OCI-LY7 (cell line): ENCODE measurements at regions not wholly inside any gene's neighbourhood (a gene's known extent, or its start where the extent isn't known, plus 50 kb on each side); places are given as distances from the start of the nearest gene placed in this dataset.

Source experiments
- BruUV-seq: library from RNA; stranded (reverse); fragments of 400-500 nt; replicated peaks from 2 replicates; lab custom pipeline; 2021; lab: Mats Ljungman, UMichigan
- CTCF ChIA-PET: fragments of 300-600 bp; sonication (Branson Sonifier 250); formaldehyde crosslinking; loops from one replicate; lab custom pipeline; 2022; ENCODE audit warnings: antibody characterized with exemption; ENCODE audit not compliant: unreplicated experiment; lab: Charles Lee
- POLR2A ChIA-PET: fragments of 300-600 bp; sonication (Branson Sonifier 250); formaldehyde crosslinking; loops from one replicate; lab custom pipeline; 2022; ENCODE audit warnings: antibody characterized with exemption; lab: Charles Lee
- DNase-seq: peaks from one replicate; pipeline ENCODE4 v3.0.0-alpha.2; 2015; ENCODE audit warnings: low spot score
- H2AFZ ChIP-seq: fragments of 200-600 bp; sonication (generic), shearing (Covaris generic); 2 replicates; pipeline ENCODE4 v1.6.1; 2014; ENCODE audit warnings: mild to moderate bottlenecking, antibody characterized with exemption, low read length, moderate library complexity
- H3K27ac ChIP-seq: fragments of 200-600 bp; sonication (generic); 2 replicates; pipeline ENCODE4 v1.5.1; 2014; ENCODE audit warnings: mixed run types, low read depth, mild to moderate bottlenecking, moderate library complexity, low read length, inconsistent platforms; ENCODE audit not compliant: poor library complexity, severe bottlenecking
- H3K36me3 ChIP-seq: fragments of 200-600 bp; sonication (generic); 2 replicates; pipeline ENCODE4 v1.6.1; 2014; ENCODE audit warnings: mild to moderate bottlenecking, antibody characterized with exemption, low read length, moderate library complexity, mixed read lengths; ENCODE audit not compliant: insufficient read depth
- H3K4me1 ChIP-seq: fragments of 200-600 bp; sonication (generic); 2 replicates; pipeline ENCODE4 v1.5.1; 2014; ENCODE audit warnings: mild to moderate bottlenecking, low read length; ENCODE audit not compliant: insufficient read depth, poor library complexity, severe bottlenecking
- H3K4me2 ChIP-seq: fragments of 200-600 bp; sonication (generic); 2 replicates; pipeline ENCODE4 v1.6.1; 2014; ENCODE audit warnings: mild to moderate bottlenecking, low read length
- H3K4me3 ChIP-seq: fragments of 200-600 bp; sonication (generic); 2 replicates; pipeline ENCODE4 v1.5.1; 2014; ENCODE audit warnings: mild to moderate bottlenecking, low read depth, low read length; ENCODE audit not compliant: poor library complexity, severe bottlenecking
- H3K79me2 ChIP-seq: fragments of 200-600 bp; sonication (generic); 2 replicates; pipeline ENCODE4 v1.6.1; 2016; ENCODE audit warnings: low read depth, mild to moderate bottlenecking, low read length, moderate library complexity, mixed read lengths; ENCODE audit not compliant: insufficient read depth
- H3K9me2 ChIP-seq: fragments of 200-600 bp; sonication (generic); 2 replicates; pipeline ENCODE4 v1.6.1; 2016; ENCODE audit warnings: mild to moderate bottlenecking, low read length, mixed read lengths; ENCODE audit not compliant: insufficient read depth
- H3K9me3 ChIP-seq: fragments of 200-600 bp; sonication (generic); 2 replicates; pipeline ENCODE4 v1.6.1; 2014; ENCODE audit warnings: mild to moderate bottlenecking, mixed run types, low read length, mixed read lengths
- H4K20me1 ChIP-seq: fragments of 200-600 bp; sonication (generic); 2 replicates; pipeline ENCODE4 v1.6.1; 2014; ENCODE audit warnings: mild to moderate bottlenecking, antibody characterized with exemption, low read length, moderate library complexity, mixed read lengths; ENCODE audit not compliant: insufficient read depth
- CTCF ChIP-seq: fragments of 200-600 bp; sonication (generic); conservative IDR thresholded peaks from 2 replicates; pipeline ENCODE4 v1.5.1; 2014; ENCODE audit warnings: mild to moderate bottlenecking, antibody characterized with exemption, low read length, moderate library complexity, mixed read lengths
- EZH2phosphoT487 ChIP-seq: fragments of 200-600 bp; sonication (generic); IDR thresholded peaks from 2 replicates; pipeline ENCODE4 v1.6.1; 2018; ENCODE audit warnings: low read depth, borderline replicate concordance, mild to moderate bottlenecking, mixed run types, antibody characterized with exemption, low read length, moderate library complexity, mixed read lengths
- intact Hi-C: fragments of 100-400 bp; cut with micrococcal nuclease; formaldehyde crosslinking; loops from one replicate; pipeline ENCODE4 v1.10.0; 2022; ENCODE audit not compliant: unreplicated experiment

- ChIA-PET CTCF (interaction anchor here (0.9 kb wide), 1 partner anchor 252 kb away, joined by 3 read pairs; no protein-coding TSS in a partner anchor), POLR2A (no interaction called here)
- H3K9me3 ChIP-seq = no peaks in the 10 kb centered on the region
- no peak for DNase-seq
- no peaks in the 10 kb centered on the region for H3K79me2 ChIP-seq
- TF ChIP-seq EZH2phosphoT487 (no peak), CTCF (no peak)
- H3K4me2 ChIP-seq = no peak overlapping the region
- H3K9me2 ChIP-seq = no peaks in the 10 kb centered on the region
- no peaks in the 10 kb centered on the region for H4K20me1 ChIP-seq
- BruUV-seq = no TSS peak
- H3K27ac ChIP-seq = no peak overlapping the region
- H3K4me1 ChIP-seq = peaks cover 32% of the 10 kb centered on the region
- intact Hi-C loops = no loop called here
- no peak overlapping the region; the same call in 1 of the 2 replicates for H2AFZ ChIP-seq
- no peaks in the 10 kb centered on the region for H3K36me3 ChIP-seq
- H3K4me3 ChIP-seq = no peak overlapping the region
Measured at GRCh38 chr2:65549257-65549627, 116.8 kb upstream of the SPRED2 start.

GRCh38 chr2:65548576-65549256 is 116.3 kb upstream of the SPRED2 start:
- no peak for TF ChIP-seq EZH2phosphoT487
- no peaks in the 10 kb centered on the region for H4K20me1 ChIP-seq
- no peaks in the 10 kb centered on the region for H3K79me2 ChIP-seq

GRCh38 chr2:65548064-65548463 is 115.7 kb upstream of the SPRED2 start:
- Histone ChIP-seq H3K4me2 (no peak overlapping the region), H4K20me1 (no peaks in the 10 kb centered on the region), H3K36me3 (no peaks in the 10 kb centered on the region), H3K79me2 (no peaks in the 10 kb centered on the region), H3K27ac (no peak overlapping the region), H3K9me3 (no peaks in the 10 kb centered on the region), H3K4me3 (no peak overlapping the region), H2AFZ (no peak overlapping the region), H3K9me2 (no peaks in the 10 kb centered on the region), H3K4me1 (peaks cover 33% of the 10 kb centered on the region)
- no peak for DNase-seq
- ChIA-PET CTCF (no interaction called here), POLR2A (interaction anchor here (1.0 to 1.2 kb wide), 2 partner anchors 116 to 243 kb away, joined by 3 to 5 read pairs; partner anchors contain the start of gene SPRED2)
- no TSS peak for BruUV-seq
- intact Hi-C loops = no loop called here
- TF ChIP-seq CTCF (no peak), EZH2phosphoT487 (no peak)

More at GRCh38 chr2:65548576-65549256, 116.3 kb upstream of the SPRED2 start:
- ChIA-PET CTCF (no interaction called here), POLR2A (no interaction called here)
- H3K27ac ChIP-seq = no peak overlapping the region
- H3K4me3 ChIP-seq = no peak overlapping the region
- H3K9me2 ChIP-seq = no peaks in the 10 kb centered on the region
- no peak for DNase-seq
- H3K4me2 ChIP-seq = no peak overlapping the region
- H2AFZ ChIP-seq = no peak overlapping the region
- intact Hi-C loops = no loop called here
- peaks cover 33% of the 10 kb centered on the region for H3K4me1 ChIP-seq
- H3K9me3 ChIP-seq = no peaks in the 10 kb centered on the region
- BruUV-seq = no TSS peak
- H3K36me3 ChIP-seq = no peaks in the 10 kb centered on the region
